B cell (primary cell): ENCODE measurements at regions not wholly inside any gene's neighbourhood (a gene's known extent, or its start where the extent isn't known, plus 50 kb on each side); places are given as distances from the start of the nearest gene placed in this dataset.

Source experiments
- ATAC-seq: fragments of 200-7000 bp; cut with Tn5 transposase; one replicate; pipeline ENCODE4 v1.10.0; 2021; ENCODE audit warnings: low read depth, mild to moderate bottlenecking, moderate number of reproducible peaks, moderate library complexity
- CTCF ChIA-PET: fragments of 350-600 bp; sonication (Branson Sonifier 250); formaldehyde crosslinking; loops from one replicate; lab custom pipeline; 2021; ENCODE audit warnings: antibody characterized with exemption, inconsistent platforms; lab: Charles Lee
- POLR2A ChIA-PET: fragments of 350-600 bp; sonication (Branson Sonifier 250); formaldehyde crosslinking; loops from one replicate; lab custom pipeline; 2021; ENCODE audit warnings: antibody characterized with exemption; lab: Charles Lee
- DNase-seq: peaks from one replicate; pipeline ENCODE4 v3.0.0; 2013
- H2AFZ ChIP-seq: 2 replicates; pipeline ENCODE4 v1.6.1; 2012; ENCODE audit warnings: mild to moderate bottlenecking, low read depth, low read length; ENCODE audit not compliant: insufficient read depth, poor library complexity, severe bottlenecking
- H3K27ac ChIP-seq, 2 donors: 1 replicate in 1 of 2; 2 replicates in 1 of 2; pipeline ENCODE4 v1.5.1; 2012 to 2013; ENCODE audit warnings: low read length in 2 of 2, mild to moderate bottlenecking in 2 of 2, moderate library complexity in 1 of 2
- H3K27me3 ChIP-seq, 4 experiments: fragments of 200-600 bp in 1 of 4; sonication (generic) in 1 of 4; replicated peaks in 1 of 4; 1 replicate in 2 of 4; 2 replicates in 2 of 4; pipeline versions ENCODE4 v1.6.1 to v1.7.0; 2013 to 2016; ENCODE audit warnings: low read length in 3 of 4, mild to moderate bottlenecking in 2 of 4, mixed read lengths in 1 of 4, moderate library complexity in 1 of 4; ENCODE audit not compliant: insufficient read depth in 4 of 4, control insufficient read depth in 3 of 4; ENCODE audit errors: control extremely low read depth in 1 of 4
- H3K36me3 ChIP-seq, 2 experiments: replicated peaks in 1 of 2; 1 replicate in 1 of 2; 2 replicates in 1 of 2; pipeline versions ENCODE4 v1.6.1 to v1.7.1; 2013; ENCODE audit warnings: low read length in 1 of 2; ENCODE audit not compliant: insufficient read depth in 2 of 2, control insufficient read depth in 1 of 2; ENCODE audit errors: control extremely low read depth in 1 of 2, extremely low read depth in 1 of 2
- H3K4me1 ChIP-seq, 2 donors: fragments of 200-600 bp in 1 of 2; sonication (generic) in 1 of 2; 1 replicate in 1 of 2; 2 replicates in 1 of 2; pipeline versions ENCODE4 v1.5.1 to v1.6.1; 2013 to 2017; ENCODE audit warnings: low read length in 2 of 2; ENCODE audit not compliant: control insufficient read depth in 2 of 2, insufficient read depth in 2 of 2
- H3K4me2 ChIP-seq: replicated peaks from 2 replicates; pipeline ENCODE3; 2012; ENCODE audit warnings: mild to moderate bottlenecking, low read depth, low read length; ENCODE audit not compliant: poor library complexity, severe bottlenecking
- H3K4me3 ChIP-seq, 5 experiments: fragments of 200-600 bp in 1 of 5; sonication (generic) in 1 of 5; 1 replicate in 3 of 5; 2 replicates in 2 of 5; pipeline versions ENCODE4 v1.5.1 to v1.7.0; 2011 to 2016; ENCODE audit warnings: low read length in 4 of 5, mild to moderate bottlenecking in 4 of 5, low read depth in 2 of 5, control low read depth in 1 of 5, moderate library complexity in 1 of 5; ENCODE audit not compliant: insufficient read depth in 1 of 5; ENCODE audit errors: control extremely low read depth in 1 of 5, extremely low read depth in 1 of 5
- H3K79me2 ChIP-seq: fragments of 200-600 bp; sonication (generic); one replicate; pipeline ENCODE4 v1.6.0; 2016; ENCODE audit warnings: low read length; ENCODE audit not compliant: control insufficient read depth, insufficient read depth
- H3K9ac ChIP-seq: fragments of 200-600 bp; sonication (generic); 2 replicates; pipeline ENCODE4 v1.6.1; 2017; ENCODE audit warnings: mild to moderate bottlenecking, low read length, moderate library complexity
- H3K9me3 ChIP-seq, 3 donors: one replicate each; pipeline versions ENCODE4 v1.6.1 to v1.7.1; 2013; ENCODE audit warnings: low read length in 2 of 3; ENCODE audit not compliant: control insufficient read depth in 2 of 3, insufficient read depth in 1 of 3; ENCODE audit errors: control extremely low read depth in 1 of 3
- H4K20me1 ChIP-seq: 2 replicates; pipeline ENCODE4 v1.6.0; 2012; ENCODE audit warnings: mild to moderate bottlenecking, low read length; ENCODE audit not compliant: insufficient read depth, control insufficient read depth, poor library complexity, severe bottlenecking
- H3K27ac Mint-ChIP-seq: one replicate; pipeline ENCODE4 v1.8.0; 2021; ENCODE audit warnings: mixed read lengths
- H3K27me3 Mint-ChIP-seq: one replicate; pipeline ENCODE4 v1.8.0; 2021; ENCODE audit warnings: mixed read lengths
- H3K4me1 Mint-ChIP-seq: one replicate; pipeline ENCODE4 v1.8.0; 2021; ENCODE audit warnings: mixed read lengths
- H3K4me3 Mint-ChIP-seq: one replicate; pipeline ENCODE4 v1.8.0; 2021; ENCODE audit warnings: mixed read lengths
- H3K9me3 Mint-ChIP-seq: one replicate; pipeline ENCODE4 v1.8.0; 2022; ENCODE audit warnings: mixed read lengths; ENCODE audit not compliant: insufficient read depth
- EZH2 ChIP-seq: IDR thresholded peaks from 2 replicates; pipeline ENCODE4 v1.6.1; 2012; ENCODE audit warnings: borderline replicate concordance, low read depth, mild to moderate bottlenecking, moderate library complexity, low read length; ENCODE audit not compliant: insufficient read depth, poor library complexity, severe bottlenecking
- WGBS: methylation state at CpG from one replicate; pipeline ENCODE4 v1.1.5; 2013; ENCODE audit warnings: missing lambda C conversion rate; ENCODE audit not compliant: insufficient coverage; 5-methylcytosine and 5-hydroxymethylcytosine counted together
- intact Hi-C: fragments of 100-400 bp; cut with micrococcal nuclease; formaldehyde crosslinking; loops from one replicate; pipeline ENCODE4 v1.10.0; 2022
- TF ChIP-seq, protein P1 (sequence below): fragments of 200-600 bp; IDR thresholded peaks from one replicate; pipeline ENCODE4 v1.8.0; 2022; ENCODE audit warnings: antibody characterized with exemption, mild to moderate bottlenecking

GRCh38 chr6:44778513-44778912, 391.0 kb downstream of the CDC5L start:
- Histone ChIP-seq H3K9ac (no peak overlapping the region), H3K4me1 (peaks cover 0 to 8% of the 10 kb centered on the region in 2 donors), H3K27me3 (peaks cover 0 to 3% (median 0%) of the 10 kb centered on the region in 4 experiments), H3K79me2 (no peaks in the 10 kb centered on the region), H2AFZ (no peak overlapping the region), H3K36me3 (no peaks in the 10 kb centered on the region), H3K27ac (no peak overlapping the region), H4K20me1 (no peaks in the 10 kb centered on the region), H3K4me2 (no peak overlapping the region), H3K9me3 (no peaks in the 10 kb centered on the region), H3K4me3 (no peak overlapping the region)
- DNase-seq, result no peak
- no peak for ATAC-seq
- no CpG with 5 or more reads among the region's 1 CpG for WGBS
- TF ChIP-seq, protein P1, sequence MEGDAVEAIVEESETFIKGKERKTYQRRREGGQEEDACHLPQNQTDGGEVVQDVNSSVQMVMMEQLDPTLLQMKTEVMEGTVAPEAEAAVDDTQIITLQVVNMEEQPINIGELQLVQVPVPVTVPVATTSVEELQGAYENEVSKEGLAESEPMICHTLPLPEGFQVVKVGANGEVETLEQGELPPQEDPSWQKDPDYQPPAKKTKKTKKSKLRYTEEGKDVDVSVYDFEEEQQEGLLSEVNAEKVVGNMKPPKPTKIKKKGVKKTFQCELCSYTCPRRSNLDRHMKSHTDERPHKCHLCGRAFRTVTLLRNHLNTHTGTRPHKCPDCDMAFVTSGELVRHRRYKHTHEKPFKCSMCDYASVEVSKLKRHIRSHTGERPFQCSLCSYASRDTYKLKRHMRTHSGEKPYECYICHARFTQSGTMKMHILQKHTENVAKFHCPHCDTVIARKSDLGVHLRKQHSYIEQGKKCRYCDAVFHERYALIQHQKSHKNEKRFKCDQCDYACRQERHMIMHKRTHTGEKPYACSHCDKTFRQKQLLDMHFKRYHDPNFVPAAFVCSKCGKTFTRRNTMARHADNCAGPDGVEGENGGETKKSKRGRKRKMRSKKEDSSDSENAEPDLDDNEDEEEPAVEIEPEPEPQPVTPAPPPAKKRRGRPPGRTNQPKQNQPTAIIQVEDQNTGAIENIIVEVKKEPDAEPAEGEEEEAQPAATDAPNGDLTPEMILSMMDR, result no peak
- no peak for TF ChIP-seq EZH2
- ChIA-PET CTCF (no interaction called here), POLR2A (no interaction called here)
- peaks cover 4% of the 10 kb centered on the region for H3K27me3 Mint-ChIP-seq
- H3K27ac Mint-ChIP-seq, result no peak overlapping the region
- intact Hi-C loops, result no loop called here
- H3K4me3 Mint-ChIP-seq, result no peak overlapping the region
- peaks cover 7% of the 10 kb centered on the region for H3K4me1 Mint-ChIP-seq
- H3K9me3 Mint-ChIP-seq, result no peaks in the 10 kb centered on the region
